HCT116 (cell line): ENCODE measurements at regions not wholly inside any gene's neighbourhood (a gene's known extent, or its start where the extent isn't known, plus 50 kb on each side); places are given as distances from the start of the nearest gene placed in this dataset.

ENCODE experiments used
- ATAC-seq: fragments of 200-7000 bp; cut with Tn5 transposase; 2 replicates; pipeline ENCODE4 v1.9.1; 2020; ENCODE audit warnings: mild to moderate bottlenecking, moderate library complexity
- BruUV-seq: library from RNA; stranded (reverse); fragments of 400-500 nt; replicated peaks from 2 replicates; lab custom pipeline; 2021; lab: Mats Ljungman, UMichigan
- CTCF ChIA-PET: fragments of 300-600 bp; sonication (Branson Sonifier 250); formaldehyde crosslinking; loops from one replicate; lab custom pipeline; 2021; ENCODE audit warnings: antibody characterized with exemption; lab: Charles Lee
- POLR2A ChIA-PET: fragments of 300-600, 350-600 bp; sonication (Branson Sonifier 250); formaldehyde crosslinking; loops from one replicate; lab custom pipeline; 2021; ENCODE audit warnings: antibody characterized with exemption; lab: Charles Lee
- RAD21 ChIA-PET, 2 experiments: fragments of 300-600 bp; sonication (Branson Sonifier 250); formaldehyde crosslinking; loops; one replicate each; lab custom pipeline; 2023; ENCODE audit warnings: low total read pairs in 2 of 2; ENCODE audit not compliant: uncharacterized antibody in 2 of 2, unreplicated experiment in 2 of 2, low non-redundant PET in 1 of 2; lab: Charles Lee
- DNase-seq: peaks from one replicate; pipeline ENCODE4 v3.0.0-alpha.2; 2010; ENCODE audit warnings: low read depth, low spot score
- H2AFZ ChIP-seq: fragments of 200-600 bp; shearing (Covaris generic), sonication (generic); 2 replicates; pipeline ENCODE4 v1.6.1; 2017; ENCODE audit warnings: low read depth, mixed run types, mixed read lengths, antibody characterized with exemption, low read length; ENCODE audit not compliant: poor library complexity, severe bottlenecking
- H3K27ac ChIP-seq: 2 replicates; pipeline ENCODE4 v1.5.1; 2012; ENCODE audit warnings: low read depth, low read length
- H3K27me3 ChIP-seq: fragments of 200-600 bp; sonication (generic); 2 replicates; pipeline ENCODE4 v1.6.1; 2016; ENCODE audit warnings: mixed run types, low read length, mixed read lengths; ENCODE audit not compliant: insufficient read depth
- H3K36me3 ChIP-seq, 2 experiments: fragments of 200-500 bp in 1 of 2; fragments of 200-600 bp in 1 of 2; sonication (Bioruptor generic) in 1 of 2; sonication (generic) in 1 of 2; 2 replicates each; pipeline versions ENCODE4 v1.5.1 to v1.6.1; 2014 to 2016; ENCODE audit warnings: low read length in 2 of 2, inconsistent platforms in 1 of 2, mixed read lengths in 1 of 2, mixed run types in 1 of 2; ENCODE audit not compliant: insufficient read depth in 2 of 2, control insufficient read depth in 1 of 2
- H3K4me1 ChIP-seq, 2 experiments: fragments of 200-600 bp in 1 of 2; sonication (generic) in 1 of 2; 2 replicates each; pipeline versions ENCODE4 v1.5.1 to v1.6.1; 2012 to 2017; ENCODE audit warnings: low read length in 2 of 2, inconsistent platforms in 1 of 2, mild to moderate bottlenecking in 1 of 2, mixed read lengths in 1 of 2, mixed run types in 1 of 2, moderate library complexity in 1 of 2; ENCODE audit not compliant: insufficient read depth in 2 of 2, control insufficient read depth in 1 of 2
- H3K4me2 ChIP-seq: fragments of 200-600 bp; sonication (generic); 2 replicates; pipeline ENCODE4 v1.6.1; 2017; ENCODE audit warnings: mixed run types, low read length, mixed read lengths
- H3K4me3 ChIP-seq, 2 experiments: fragments of 200-600 bp in 1 of 2; sonication (generic) in 1 of 2; replicated peaks in 1 of 2; 2 replicates each; pipeline ENCODE4 v1.5.1; 2011 to 2016; ENCODE audit warnings: low read length in 2 of 2, control low read depth in 1 of 2, low read depth in 1 of 2, mild to moderate bottlenecking in 1 of 2, mixed read lengths in 1 of 2, mixed run types in 1 of 2
- H3K79me2 ChIP-seq: fragments of 200-600 bp; sonication (generic); 2 replicates; pipeline ENCODE4 v1.6.1; 2017; ENCODE audit warnings: mild to moderate bottlenecking, mixed run types, low read length, moderate library complexity, mixed read lengths; ENCODE audit not compliant: insufficient read depth
- H3K9ac ChIP-seq: fragments of 200-600 bp; sonication (generic); 2 replicates; pipeline ENCODE4 v1.6.1; 2016; ENCODE audit warnings: low read length, mixed read lengths
- H3K9me2 ChIP-seq: fragments of 200-600 bp; sonication (generic), shearing (Covaris generic); 2 replicates; pipeline ENCODE4 v1.6.1; 2017; ENCODE audit warnings: mixed run types, mild to moderate bottlenecking, moderate library complexity; ENCODE audit not compliant: insufficient read depth
- H3K9me3 ChIP-seq, 2 experiments: fragments of 200-500 bp in 1 of 2; fragments of 200-600 bp in 1 of 2; sonication (Bioruptor generic) in 1 of 2; sonication (generic) in 1 of 2; 2 replicates each; pipeline ENCODE4 v1.6.1; 2014 to 2017; ENCODE audit warnings: low read length in 2 of 2, mixed read lengths in 2 of 2, inconsistent platforms in 1 of 2, low read depth in 1 of 2, mild to moderate bottlenecking in 1 of 2, mixed run types in 1 of 2, moderate library complexity in 1 of 2; ENCODE audit not compliant: control insufficient read depth in 1 of 2, insufficient read depth in 1 of 2
- H4K20me1 ChIP-seq: fragments of 200-600 bp; sonication (generic), shearing (Covaris generic); 2 replicates; pipeline ENCODE4 v1.6.1; 2017; ENCODE audit warnings: mixed run types, mild to moderate bottlenecking, moderate library complexity; ENCODE audit not compliant: insufficient read depth
- CBX3 ChIP-seq: IDR thresholded peaks from 2 replicates; pipeline ENCODE4 v1.6.1; 2012; ENCODE audit warnings: low read depth
- CTCF ChIP-seq, 3 experiments: fragments of 200-600 bp in 1 of 3; sonication (generic) in 1 of 3; IDR thresholded peaks in 2 of 3; conservative IDR thresholded peaks in 1 of 3; 2 replicates each; pipeline ENCODE4 v1.5.1; 2012 to 2017; ENCODE audit warnings: low read depth in 2 of 3, low read length in 2 of 3, antibody characterized with exemption in 1 of 3, borderline replicate concordance in 1 of 3, control low read depth in 1 of 3, mild to moderate bottlenecking in 1 of 3, mixed read lengths in 1 of 3, mixed run types in 1 of 3, moderate library complexity in 1 of 3; ENCODE audit not compliant: insufficient read depth in 1 of 3
- MAX ChIP-seq: IDR thresholded peaks from 2 replicates; pipeline ENCODE4 v1.6.1; 2012
- REST ChIP-seq: IDR thresholded peaks from 2 replicates; pipeline ENCODE4 v1.6.1; 2012; ENCODE audit warnings: low read depth
- SP1 ChIP-seq: IDR thresholded peaks from 2 replicates; pipeline ENCODE4 v1.6.1; 2012; ENCODE audit warnings: low read depth
- SRF ChIP-seq: IDR thresholded peaks from 2 replicates; pipeline ENCODE4 v1.6.1; 2012; ENCODE audit warnings: low read depth
- TCF7L2 ChIP-seq: IDR thresholded peaks from 2 replicates; pipeline ENCODE4 v1.7.0; 2011; ENCODE audit warnings: borderline replicate concordance, inconsistent platforms; ENCODE audit not compliant: insufficient read depth, insufficient read length; ENCODE audit errors: extremely low read depth
- ZBTB33 ChIP-seq: IDR thresholded peaks from 2 replicates; pipeline ENCODE4 v1.6.1; 2011; ENCODE audit warnings: mild to moderate bottlenecking, low read length, moderate library complexity; ENCODE audit not compliant: insufficient replicate concordance; ENCODE audit errors: extremely low read depth
- intact Hi-C: fragments of 100-400 bp; cut with micrococcal nuclease; formaldehyde crosslinking; loops from 2 replicates; pipeline ENCODE4 v1.10.0; 2022

- ATAC-seq: no peak
- peaks cover 4 to 6% of the 10 kb centered on the region in 2 experiments; a peak in 2 of 4 replicates for H3K9me3 ChIP-seq
- TF ChIP-seq CBX3 (no peak), SRF (no peak)
- TF ChIP-seq, all 23 proteins: peak for 0
- H3K79me2 ChIP-seq: no peaks in the 10 kb centered on the region
- DNase-seq: no peak
- no peak overlapping the region for H2AFZ ChIP-seq
- no peak overlapping the region for H3K9ac ChIP-seq
- no peak overlapping the region for H3K27ac ChIP-seq
- H3K4me1 ChIP-seq: no peaks in the 10 kb centered on the region
- no peaks in the 10 kb centered on the region for H3K9me2 ChIP-seq
- intact Hi-C loops: no loop called here
- BruUV-seq: no TSS peak
- no peak overlapping the region for H3K4me2 ChIP-seq
- H3K36me3 ChIP-seq: no peaks in the 10 kb centered on the region
- H3K27me3 ChIP-seq: no peaks in the 10 kb centered on the region
- H4K20me1 ChIP-seq: no peaks in the 10 kb centered on the region
- CTCF ChIA-PET: no interaction called here
- no peak overlapping the region for H3K4me3 ChIP-seq
- POLR2A ChIA-PET: no interaction called here
- RAD21 ChIA-PET: no interaction called here
Observed at GRCh38 chr21:18129526-18129925, 115.1 kb upstream of the CHODL start.

- ATAC-seq: no peak
- RAD21 ChIA-PET: no interaction called here
- no TSS peak for BruUV-seq
Observed at GRCh38 chr21:18118566-18118965, 126.1 kb upstream of the CHODL start.

More at GRCh38 chr21:18118566-18118965, 126.1 kb upstream of the CHODL start:
- no peak overlapping the region for H3K9ac ChIP-seq
- ChIA-PET POLR2A (no interaction called here), CTCF (no interaction called here)
- H2AFZ ChIP-seq: no peak overlapping the region
- peaks cover 14 to 26% of the 10 kb centered on the region in 2 experiments; a peak in 2 of 4 replicates for H3K9me3 ChIP-seq
- H3K4me1 ChIP-seq: no peaks in the 10 kb centered on the region
- H3K79me2 ChIP-seq: no peaks in the 10 kb centered on the region
- no peak overlapping the region for H3K4me2 ChIP-seq
- no peak overlapping the region for H3K4me3 ChIP-seq
- H3K9me2 ChIP-seq: no peaks in the 10 kb centered on the region
- no peak for DNase-seq
- H4K20me1 ChIP-seq: no peaks in the 10 kb centered on the region
- H3K27me3 ChIP-seq: no peaks in the 10 kb centered on the region
- intact Hi-C loops: no loop called here
- H3K36me3 ChIP-seq: no peaks in the 10 kb centered on the region
- H3K27ac ChIP-seq: no peak overlapping the region
- TF ChIP-seq TCF7L2 (no peak), SP1 (no peak), MAX (no peak), CTCF (IDR thresholded peaks at IDR 0.05 in 2 of 3, conservative IDR thresholded peaks at IDR 0.05 in 1 of 3; ENCODE audit: borderline replicate concordance in 1 of 3, insufficient read depth in 1 of 3, low read depth in 2 of 3, low read length in 2 of 3) (no peak), REST (no peak), ZBTB33 (no peak)
